Hepatocyte (in vitro differentiated cells): ENCODE measurements at regions not wholly inside any gene's neighbourhood (a gene's known extent, or its start where the extent isn't known, plus 50 kb on each side); places are given as distances from the start of the nearest gene placed in this dataset.

Experiments
- DNase-seq: peaks from one replicate; pipeline ENCODE4 v3.0.0-alpha.2; 2016; ENCODE audit warnings: low spot score
- H2AFZ ChIP-seq: fragments of 200-600 bp; sonication (generic); 2 replicates; pipeline ENCODE4 v1.6.0; 2016; ENCODE audit warnings: antibody characterized with exemption, mild to moderate bottlenecking
- H3K27ac ChIP-seq: fragments of 200-600 bp; sonication (generic); 2 replicates; pipeline ENCODE4 v1.5.1; 2016; ENCODE audit warnings: mild to moderate bottlenecking
- H3K27me3 ChIP-seq: fragments of 200-600 bp; sonication (generic); 2 replicates; pipeline ENCODE4 v1.6.1; 2016
- H3K36me3 ChIP-seq: fragments of 200-600 bp; sonication (generic); replicated peaks from 2 replicates; pipeline ENCODE4 v1.5.1; 2016; ENCODE audit warnings: low read depth; ENCODE audit not compliant: insufficient read depth
- H3K4me1 ChIP-seq: fragments of 200-600 bp; sonication (generic); 2 replicates; pipeline ENCODE4 v1.5.1; 2016; ENCODE audit warnings: mild to moderate bottlenecking, moderate library complexity; ENCODE audit not compliant: insufficient read depth
- H3K4me2 ChIP-seq: fragments of 200-600 bp; sonication (generic); 2 replicates; pipeline ENCODE4 v1.6.0; 2016
- H3K4me3 ChIP-seq: fragments of 200-600 bp; sonication (generic); 2 replicates; pipeline ENCODE4 v1.5.1; 2016; ENCODE audit warnings: mild to moderate bottlenecking
- H3K79me2 ChIP-seq: fragments of 200-600 bp; sonication (generic); 2 replicates; pipeline ENCODE4 v1.6.0; 2017; ENCODE audit warnings: mild to moderate bottlenecking
- H3K9me2 ChIP-seq: fragments of 200-600 bp; sonication (generic); replicated peaks from 2 replicates; pipeline ENCODE4 v1.6.0; 2017; ENCODE audit warnings: mild to moderate bottlenecking; ENCODE audit not compliant: insufficient read depth
- H3K9me3 ChIP-seq: fragments of 200-600 bp; sonication (generic); 2 replicates; pipeline ENCODE4 v1.5.1; 2016; ENCODE audit warnings: low read depth, mild to moderate bottlenecking
- H4K20me1 ChIP-seq: fragments of 200-600 bp; sonication (generic); 2 replicates; pipeline ENCODE4 v1.6.0; 2016; ENCODE audit warnings: mild to moderate bottlenecking; ENCODE audit not compliant: insufficient read depth, poor library complexity, severe bottlenecking
- EZH2 ChIP-seq: fragments of 200-600 bp; sonication (generic); IDR thresholded peaks from 2 replicates; pipeline ENCODE4 v1.6.1; 2016; ENCODE audit warnings: antibody characterized with exemption, mild to moderate bottlenecking, borderline replicate concordance
- EZH2phosphoT487 ChIP-seq: fragments of 200-600 bp; sonication (generic); IDR thresholded peaks from one replicate; pipeline ENCODE4 v1.6.1; 2018; ENCODE audit warnings: antibody characterized with exemption, mild to moderate bottlenecking, low read depth, moderate library complexity; ENCODE audit not compliant: unreplicated experiment, severe bottlenecking
- WGBS: methylation state at CpG from one replicate; pipeline ENCODE4 v1.1.6; 2016; ENCODE audit warnings: low lambda C conversion rate; ENCODE audit errors: missing lambda C conversion rate; 5-methylcytosine and 5-hydroxymethylcytosine counted together
- TF ChIP-seq, protein P1 (sequence below): fragments of 200-600 bp; sonication (generic); IDR thresholded peaks from 2 replicates; pipeline ENCODE4 v1.5.1; 2016; ENCODE audit warnings: antibody characterized with exemption, mild to moderate bottlenecking; ENCODE audit not compliant: poor library complexity

DNA sequence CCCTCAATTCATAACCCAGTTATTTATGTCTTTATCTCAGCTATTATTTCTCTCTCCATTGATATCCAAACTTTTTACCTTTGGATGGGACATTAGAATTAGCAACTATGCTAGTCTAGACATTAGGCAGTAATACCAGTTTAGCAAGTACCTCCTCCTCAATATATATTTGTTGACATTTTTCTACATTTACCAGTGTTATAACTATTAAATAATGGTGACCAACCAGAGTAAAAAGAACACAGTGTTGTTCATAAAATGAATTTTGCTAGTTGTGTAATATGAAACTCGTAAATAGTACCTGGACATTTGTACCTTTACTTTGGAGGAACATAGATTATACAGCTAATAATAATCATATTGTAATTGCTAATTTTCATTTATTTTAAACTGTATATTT lies 554.6 kb upstream of the CDH6 start:
- Histone ChIP-seq H3K79me2 (no peaks in the 10 kb centered on the region), H3K27ac (no peak overlapping the region), H3K4me3 (no peak overlapping the region), H3K36me3 (no peaks in the 10 kb centered on the region), H3K9me3 (no peaks in the 10 kb centered on the region), H4K20me1 (no peaks in the 10 kb centered on the region), H3K27me3 (no peaks in the 10 kb centered on the region), H3K9me2 (no peaks in the 10 kb centered on the region), H3K4me2 (no peak overlapping the region), H2AFZ (no peak overlapping the region), H3K4me1 (no peaks in the 10 kb centered on the region)
- 72% methylated on average over 1 of the region's 1 CpG for WGBS
- no peak for DNase-seq
- TF ChIP-seq EZH2 (no peak), EZH2phosphoT487 (no peak)
- TF ChIP-seq, protein P1, sequence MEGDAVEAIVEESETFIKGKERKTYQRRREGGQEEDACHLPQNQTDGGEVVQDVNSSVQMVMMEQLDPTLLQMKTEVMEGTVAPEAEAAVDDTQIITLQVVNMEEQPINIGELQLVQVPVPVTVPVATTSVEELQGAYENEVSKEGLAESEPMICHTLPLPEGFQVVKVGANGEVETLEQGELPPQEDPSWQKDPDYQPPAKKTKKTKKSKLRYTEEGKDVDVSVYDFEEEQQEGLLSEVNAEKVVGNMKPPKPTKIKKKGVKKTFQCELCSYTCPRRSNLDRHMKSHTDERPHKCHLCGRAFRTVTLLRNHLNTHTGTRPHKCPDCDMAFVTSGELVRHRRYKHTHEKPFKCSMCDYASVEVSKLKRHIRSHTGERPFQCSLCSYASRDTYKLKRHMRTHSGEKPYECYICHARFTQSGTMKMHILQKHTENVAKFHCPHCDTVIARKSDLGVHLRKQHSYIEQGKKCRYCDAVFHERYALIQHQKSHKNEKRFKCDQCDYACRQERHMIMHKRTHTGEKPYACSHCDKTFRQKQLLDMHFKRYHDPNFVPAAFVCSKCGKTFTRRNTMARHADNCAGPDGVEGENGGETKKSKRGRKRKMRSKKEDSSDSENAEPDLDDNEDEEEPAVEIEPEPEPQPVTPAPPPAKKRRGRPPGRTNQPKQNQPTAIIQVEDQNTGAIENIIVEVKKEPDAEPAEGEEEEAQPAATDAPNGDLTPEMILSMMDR: no peak

DNA sequence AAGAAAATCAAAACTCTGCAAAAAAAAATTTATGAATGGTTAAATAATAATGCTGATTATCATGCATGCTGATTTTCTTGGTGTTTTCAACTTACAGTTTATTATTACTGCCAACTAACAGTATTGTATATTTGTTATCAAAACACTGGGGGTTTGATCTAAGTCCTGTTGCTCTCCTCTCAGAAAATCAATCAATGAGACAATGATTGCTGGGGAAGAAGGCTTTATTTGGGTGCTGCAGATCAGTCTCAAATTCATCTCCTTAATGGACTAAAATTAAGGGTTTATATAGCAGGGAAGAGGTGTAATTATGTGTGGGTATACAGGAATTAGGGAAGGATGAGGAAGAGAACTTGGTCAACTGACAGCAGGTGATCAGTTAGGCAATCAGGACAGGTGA lies 565.5 kb upstream of the CDH6 start:
- no peaks in the 10 kb centered on the region for H3K27me3 ChIP-seq
- no peaks in the 10 kb centered on the region for H3K79me2 ChIP-seq
- no peak for DNase-seq
- H3K4me1 ChIP-seq: no peaks in the 10 kb centered on the region
- no peak overlapping the region for H2AFZ ChIP-seq
- H3K4me3 ChIP-seq: no peak overlapping the region
- H3K9me2 ChIP-seq: no peaks in the 10 kb centered on the region
- no peak overlapping the region for H3K27ac ChIP-seq
- no peak overlapping the region for H3K4me2 ChIP-seq
- no peak for TF ChIP-seq EZH2
- TF ChIP-seq EZH2phosphoT487: no peak
- TF ChIP-seq, protein P1: no peak
- H4K20me1 ChIP-seq: no peaks in the 10 kb centered on the region
- no peaks in the 10 kb centered on the region for H3K36me3 ChIP-seq
- no peaks in the 10 kb centered on the region for H3K9me3 ChIP-seq

DNA sequence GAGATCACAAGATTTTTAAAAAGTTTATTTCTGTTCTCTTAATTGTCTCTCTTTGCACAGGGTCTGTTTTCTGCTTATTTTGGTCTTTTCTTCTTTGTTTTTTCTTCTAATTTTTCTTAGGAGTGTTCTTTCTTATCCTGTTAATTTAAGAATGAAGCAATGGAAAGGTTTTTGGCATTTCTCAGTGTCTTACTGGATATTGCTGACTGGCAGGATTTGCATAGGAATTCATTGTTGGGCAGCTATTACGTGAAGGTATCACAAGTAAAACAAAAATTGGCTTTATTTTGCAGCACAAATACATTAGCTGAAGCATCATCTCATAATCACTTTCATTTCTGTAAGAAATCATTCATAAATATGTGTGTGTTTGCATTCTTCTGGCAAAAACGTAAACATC lies 566.9 kb upstream of the CDH6 start:
- Histone ChIP-seq H3K9me2 (no peaks in the 10 kb centered on the region), H3K4me1 (no peaks in the 10 kb centered on the region), H3K9me3 (no peaks in the 10 kb centered on the region), H3K79me2 (no peaks in the 10 kb centered on the region), H3K27me3 (no peaks in the 10 kb centered on the region), H3K36me3 (no peaks in the 10 kb centered on the region), H2AFZ (no peak overlapping the region), H3K4me3 (no peak overlapping the region), H3K27ac (no peak overlapping the region), H4K20me1 (no peaks in the 10 kb centered on the region), H3K4me2 (no peak overlapping the region)
- TF ChIP-seq EZH2 (no peak), EZH2phosphoT487 (no peak)
- TF ChIP-seq, protein P1: no peak
- 74% methylated on average over 2 of the region's 2 CpGs for WGBS
- DNase-seq: no peak

DNA sequence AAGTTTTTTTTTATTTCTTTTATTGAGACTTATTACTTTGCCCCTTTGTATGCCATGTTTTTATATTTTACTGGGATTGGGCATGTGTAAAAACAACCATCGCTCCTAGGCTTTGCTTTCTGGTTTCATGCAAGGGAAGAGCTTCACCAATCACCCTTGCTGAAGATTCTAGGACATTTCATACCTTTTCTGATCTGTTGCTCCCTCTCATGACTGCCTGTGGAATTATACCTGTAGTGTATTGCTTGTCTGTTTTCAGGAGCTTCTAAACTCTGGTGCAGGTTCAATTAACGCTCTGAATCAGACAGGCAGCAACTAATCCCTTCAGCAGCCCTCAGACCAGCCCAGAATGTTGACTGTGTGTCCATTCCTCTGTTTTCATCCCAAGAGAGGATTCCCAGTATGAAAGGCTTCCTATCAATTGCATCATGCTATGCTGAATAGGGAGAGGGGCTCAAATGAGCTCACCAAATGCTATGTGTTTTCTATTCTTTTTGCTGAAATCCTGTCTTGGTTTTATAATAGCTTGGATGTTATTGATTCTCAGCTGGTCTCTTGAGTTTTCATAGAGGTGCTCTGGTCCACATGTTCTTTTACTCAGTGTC lies 572.9 kb upstream of the CDH6 start:
- no peak for DNase-seq
- Histone ChIP-seq H3K9me3 (no peaks in the 10 kb centered on the region), H3K27ac (no peak overlapping the region), H3K36me3 (no peaks in the 10 kb centered on the region), H3K4me1 (no peaks in the 10 kb centered on the region), H3K4me3 (no peak overlapping the region), H3K4me2 (no peak overlapping the region), H3K79me2 (no peaks in the 10 kb centered on the region), H4K20me1 (no peaks in the 10 kb centered on the region), H3K27me3 (no peaks in the 10 kb centered on the region), H2AFZ (no peak overlapping the region), H3K9me2 (no peaks in the 10 kb centered on the region)
- WGBS: 76% methylated on average over 2 of the region's 2 CpGs
- no peak for TF ChIP-seq EZH2phosphoT487
- TF ChIP-seq, protein P1: no peak
- TF ChIP-seq EZH2: no peak
